ENCODE measurements at regions not wholly inside any gene's neighbourhood (a gene's known extent, or its start where the extent isn't known, plus 50 kb on each side); places are given as distances from the start of the nearest gene placed in this dataset.

DNA sequence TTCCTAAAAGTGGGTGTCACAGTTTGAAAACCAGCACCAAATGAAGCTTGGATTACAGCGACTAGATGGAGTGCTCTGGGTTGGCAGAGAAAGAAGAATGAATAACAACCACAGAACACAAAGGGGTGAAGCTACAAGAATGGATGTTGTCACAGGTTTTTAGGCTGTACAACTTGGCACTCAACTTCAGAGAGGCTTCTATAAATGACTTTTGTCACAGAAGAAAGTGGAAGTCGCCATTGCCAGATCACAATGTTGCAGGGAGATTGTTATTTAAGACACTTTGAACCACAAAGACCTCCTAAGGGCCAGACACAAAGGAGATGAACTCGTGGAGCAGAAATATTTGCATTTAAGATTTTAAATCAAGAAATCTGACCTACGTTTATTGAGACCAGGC, 354.2 kb downstream of the CDH7 start:
- TF ChIP-seq POLR2A (IDR thresholded peaks at IDR 0.05): no peak
- TF ChIP-seq, protein P1, sequence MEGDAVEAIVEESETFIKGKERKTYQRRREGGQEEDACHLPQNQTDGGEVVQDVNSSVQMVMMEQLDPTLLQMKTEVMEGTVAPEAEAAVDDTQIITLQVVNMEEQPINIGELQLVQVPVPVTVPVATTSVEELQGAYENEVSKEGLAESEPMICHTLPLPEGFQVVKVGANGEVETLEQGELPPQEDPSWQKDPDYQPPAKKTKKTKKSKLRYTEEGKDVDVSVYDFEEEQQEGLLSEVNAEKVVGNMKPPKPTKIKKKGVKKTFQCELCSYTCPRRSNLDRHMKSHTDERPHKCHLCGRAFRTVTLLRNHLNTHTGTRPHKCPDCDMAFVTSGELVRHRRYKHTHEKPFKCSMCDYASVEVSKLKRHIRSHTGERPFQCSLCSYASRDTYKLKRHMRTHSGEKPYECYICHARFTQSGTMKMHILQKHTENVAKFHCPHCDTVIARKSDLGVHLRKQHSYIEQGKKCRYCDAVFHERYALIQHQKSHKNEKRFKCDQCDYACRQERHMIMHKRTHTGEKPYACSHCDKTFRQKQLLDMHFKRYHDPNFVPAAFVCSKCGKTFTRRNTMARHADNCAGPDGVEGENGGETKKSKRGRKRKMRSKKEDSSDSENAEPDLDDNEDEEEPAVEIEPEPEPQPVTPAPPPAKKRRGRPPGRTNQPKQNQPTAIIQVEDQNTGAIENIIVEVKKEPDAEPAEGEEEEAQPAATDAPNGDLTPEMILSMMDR (IDR thresholded peaks at IDR 0.05): no peak
